GM06990 (cell line): ENCODE measurements at regions not wholly inside any gene's neighbourhood (a gene's known extent, or its start where the extent isn't known, plus 50 kb on each side); places are given as distances from the start of the nearest gene placed in this dataset.

Experiments used
- DNase-seq: peaks from one replicate; pipeline ENCODE4 v3.0.0-alpha.2; 2011; ENCODE audit not compliant: insufficient read length; ENCODE audit errors: extremely low read depth
- H3K27me3 ChIP-seq: replicated peaks from 2 replicates; pipeline ENCODE4 v1.6.0; 2011; ENCODE audit warnings: low read length; ENCODE audit not compliant: control insufficient read depth, insufficient read depth
- H3K36me3 ChIP-seq: 2 replicates; pipeline ENCODE4 v1.5.1; 2011; ENCODE audit warnings: low read length; ENCODE audit not compliant: control insufficient read depth, insufficient read depth
- H3K4me3 ChIP-seq: replicated peaks from 2 replicates; pipeline ENCODE4 v1.5.1; 2011; ENCODE audit warnings: low read depth, mild to moderate bottlenecking, control low read depth, low read length
- CTCF ChIP-seq: IDR thresholded peaks from 2 replicates; pipeline ENCODE4 v1.5.1; 2011; ENCODE audit warnings: low read length, control low read depth, mild to moderate bottlenecking, inconsistent platforms; ENCODE audit not compliant: insufficient read depth, poor library complexity, severe bottlenecking

GRCh38 chr16:27665881-27666280 lies 115.9 kb downstream of the KATNIP start:
- Histone ChIP-seq H3K36me3 (no peaks in the 10 kb centered on the region), H3K27me3 (no peaks in the 10 kb centered on the region), H3K4me3 (no peak overlapping the region)
- no peak for DNase-seq
- TF ChIP-seq CTCF, result no peak

DNA sequence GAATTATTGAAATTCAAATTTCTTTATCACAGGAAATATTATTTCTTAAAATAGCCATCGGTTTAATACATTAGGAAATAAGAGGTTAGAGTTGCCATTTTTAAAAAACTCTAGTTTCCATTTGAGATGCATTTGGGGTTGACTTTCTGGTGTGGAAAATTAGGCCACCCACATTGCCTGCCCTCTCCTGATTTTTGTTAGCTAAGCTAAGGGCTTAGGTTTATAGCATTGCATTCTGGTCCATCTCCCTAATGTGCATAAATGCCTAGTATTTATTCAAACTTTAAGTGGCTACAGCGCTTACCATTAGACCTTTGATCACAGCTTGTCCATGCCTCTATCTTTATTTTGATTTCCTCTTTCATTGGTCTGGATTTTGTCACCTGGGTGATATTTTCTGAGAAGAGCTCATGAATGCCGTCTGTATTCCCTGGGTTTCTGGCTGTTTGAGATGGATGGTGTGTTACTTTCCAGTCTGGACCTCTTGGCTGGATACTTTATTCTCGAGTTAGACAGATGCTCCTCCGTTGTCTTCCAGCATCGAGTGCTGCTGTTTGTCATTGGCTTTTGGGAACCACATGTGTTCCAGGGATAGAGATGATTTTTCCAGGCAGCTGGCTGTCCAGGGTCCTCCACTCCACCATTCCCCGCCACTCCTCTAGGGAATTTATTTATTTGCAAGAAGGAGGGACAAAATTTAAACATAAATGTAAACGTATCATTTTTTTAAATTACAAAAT lies 120.3 kb downstream of the KATNIP start:
- DNase-seq, result no peak
- H3K27me3 ChIP-seq, result no peaks in the 10 kb centered on the region
- no peak for TF ChIP-seq CTCF
- no peak overlapping the region for H3K4me3 ChIP-seq
- no peaks in the 10 kb centered on the region for H3K36me3 ChIP-seq

GRCh38 chr16:27671410-27671809 lies 121.5 kb downstream of the KATNIP start:
- Histone ChIP-seq H3K4me3 (no peak overlapping the region), H3K27me3 (no peaks in the 10 kb centered on the region), H3K36me3 (no peaks in the 10 kb centered on the region)
- DNase-seq, result no peak
- TF ChIP-seq CTCF, result no peak

- Histone ChIP-seq H3K27me3 (no peaks in the 10 kb centered on the region), H3K4me3 (no peak overlapping the region), H3K36me3 (no peaks in the 10 kb centered on the region)
- no peak for DNase-seq
- TF ChIP-seq CTCF, result no peak
Measured at GRCh38 chr16:27676839-27677238, 126.9 kb downstream of the KATNIP start.

GRCh38 chr16:27677263-27677662 lies 127.3 kb downstream of the KATNIP start:
- Histone ChIP-seq H3K27me3 (no peaks in the 10 kb centered on the region), H3K36me3 (no peaks in the 10 kb centered on the region), H3K4me3 (no peak overlapping the region)
- no peak for TF ChIP-seq CTCF
- no peak for DNase-seq

DNA sequence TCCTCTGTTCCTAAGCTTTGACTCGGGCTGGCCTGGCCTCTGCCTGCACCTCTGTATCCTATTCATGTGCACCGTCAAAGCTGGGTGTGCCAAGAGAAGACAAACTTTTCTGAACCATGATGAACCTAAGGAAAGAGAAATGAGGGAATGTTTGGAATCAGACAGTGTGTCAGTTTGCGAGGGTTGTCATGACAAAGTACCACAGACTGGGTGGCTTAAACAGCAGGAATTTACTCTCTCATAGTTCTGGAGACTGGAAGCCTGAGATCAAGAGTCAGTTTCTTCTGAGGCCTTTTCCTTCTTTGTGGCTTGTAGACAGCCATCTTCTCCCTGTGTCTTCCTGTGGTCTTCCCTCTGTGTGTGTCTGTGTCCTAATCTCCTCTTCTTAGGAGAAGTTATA lies 129.0 kb downstream of the KATNIP start:
- Histone ChIP-seq H3K36me3 (no peaks in the 10 kb centered on the region), H3K27me3 (no peaks in the 10 kb centered on the region), H3K4me3 (no peak overlapping the region)
- no peak for TF ChIP-seq CTCF
- no peak for DNase-seq
